NCI-H345 treated with DMSO at 0.1 percent for 48 hours (cell line): ENCODE measurements at regions not wholly inside any gene's neighbourhood (a gene's known extent, or its start where the extent isn't known, plus 50 kb on each side); places are given as distances from the start of the nearest gene placed in this dataset.

ENCODE experiments used
- DNase-seq: peaks from one replicate; lab custom pipeline; 2025; ENCODE audit not compliant: unreplicated experiment; lab: John Stamatoyannopoulos, UW

- no peak for DNase-seq
Measured at GRCh38 chr13:97561182-97561581, 127.2 kb downstream of the RAP2A start.

- DNase-seq, result no peak
Measured at GRCh38 chr13:97562962-97563361, 129.0 kb downstream of the RAP2A start.

GRCh38 chr13:97564956-97565355 is 131.0 kb downstream of the RAP2A start:
- no peak for DNase-seq

DNA sequence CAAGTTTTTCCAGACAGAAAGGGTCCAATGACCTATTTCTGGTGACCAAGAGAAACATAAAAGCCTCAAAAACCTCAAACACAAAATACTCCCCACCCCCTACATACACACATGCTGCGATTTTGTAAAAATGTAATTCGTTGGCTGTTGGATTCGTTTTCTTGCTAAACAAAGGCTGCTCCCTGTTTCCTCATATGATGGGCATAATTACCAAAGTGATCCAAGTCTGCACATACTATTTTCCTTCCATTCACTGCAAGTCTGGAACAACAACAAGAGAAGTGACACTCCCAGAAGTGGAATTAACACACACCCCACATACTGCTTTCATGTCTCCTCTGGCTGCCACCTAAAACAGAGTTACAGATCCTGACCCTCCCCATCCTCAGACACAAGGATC is 131.9 kb downstream of the RAP2A start:
- no peak for DNase-seq

- DNase-seq, result no peak
Measured at GRCh38 chr13:97566907-97567306, 132.9 kb downstream of the RAP2A start.

DNA sequence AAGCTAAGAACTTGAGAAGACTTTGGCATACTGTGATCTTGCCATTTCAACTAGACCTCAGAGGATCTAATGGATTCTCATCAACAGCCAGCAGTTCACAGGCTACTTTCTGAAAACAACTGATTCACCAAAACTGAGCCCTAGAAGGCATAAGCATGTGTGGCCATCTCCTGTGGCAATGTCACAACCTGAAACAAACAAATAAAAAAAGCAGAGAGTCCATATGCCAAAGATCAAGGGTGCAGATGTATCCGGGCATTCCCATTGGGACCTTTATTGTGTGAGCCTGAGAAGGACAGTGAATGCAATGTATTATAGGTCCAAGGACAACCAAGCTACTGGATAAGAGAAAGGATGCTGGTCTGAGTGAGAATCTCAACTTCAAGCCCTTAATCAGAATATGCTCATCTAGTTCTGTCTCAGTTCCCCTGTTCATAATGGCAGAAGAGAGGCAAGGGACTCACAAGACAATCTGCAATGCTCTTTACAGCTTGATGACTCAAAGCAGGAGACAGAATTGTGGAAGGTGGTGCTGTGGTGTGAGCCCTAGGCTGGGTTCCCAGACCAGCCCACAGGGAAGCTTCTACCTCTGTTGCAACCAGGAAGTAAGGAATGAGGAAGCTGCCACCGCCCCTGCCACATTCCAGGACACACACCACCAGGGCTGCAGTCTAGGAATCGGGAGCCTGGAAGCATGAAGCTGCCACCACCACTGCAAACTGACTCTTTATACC is 133.7 kb downstream of the RAP2A start:
- DNase-seq, result no peak

DNA sequence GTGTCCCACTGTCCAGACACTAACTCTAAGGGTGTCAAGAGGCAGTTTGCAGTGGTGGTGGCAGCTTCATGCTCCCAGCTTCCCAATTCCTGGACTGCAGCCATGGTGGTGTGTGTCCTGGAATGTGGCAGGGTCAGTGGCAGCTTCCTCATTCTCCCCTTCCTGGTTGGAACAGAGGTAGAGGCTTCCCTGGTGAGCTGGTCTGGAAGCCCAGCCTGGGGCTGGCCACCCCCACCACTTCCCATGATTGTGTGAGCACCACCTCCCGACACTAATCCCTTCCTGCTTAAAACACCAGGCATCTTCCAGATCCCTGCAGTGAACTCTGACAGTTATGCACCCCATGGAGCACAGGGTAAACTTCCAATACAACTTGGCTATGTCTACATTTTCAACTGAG is 134.9 kb downstream of the RAP2A start:
- no peak for DNase-seq

GRCh38 chr13:97569841-97570240 is 135.9 kb downstream of the RAP2A start:
- DNase-seq, result no peak

GRCh38 chr13:97570442-97570841 is 136.5 kb downstream of the RAP2A start:
- no peak for DNase-seq

DNA sequence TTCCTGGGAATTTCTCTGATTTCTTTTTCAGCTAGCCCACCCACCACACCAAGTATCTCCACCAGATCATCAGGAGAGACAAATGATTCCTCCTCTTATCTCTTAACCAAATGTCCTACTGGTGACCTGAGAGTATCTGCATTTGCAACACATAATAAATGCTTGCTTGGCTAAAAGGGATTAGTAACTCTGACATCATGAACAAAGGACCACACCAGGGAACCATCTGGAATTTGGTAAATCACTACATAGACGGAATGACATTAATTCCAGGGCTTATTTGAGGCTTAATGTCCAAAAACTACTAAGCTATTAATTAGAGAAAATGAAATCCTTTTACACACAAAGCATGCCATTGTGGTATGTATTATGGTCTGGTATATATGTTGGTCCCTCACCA is 139.0 kb downstream of the RAP2A start:
- DNase-seq, result no peak

- DNase-seq, result no peak
Measured at GRCh38 chr13:97574926-97575325, 141.0 kb downstream of the RAP2A start.

DNA sequence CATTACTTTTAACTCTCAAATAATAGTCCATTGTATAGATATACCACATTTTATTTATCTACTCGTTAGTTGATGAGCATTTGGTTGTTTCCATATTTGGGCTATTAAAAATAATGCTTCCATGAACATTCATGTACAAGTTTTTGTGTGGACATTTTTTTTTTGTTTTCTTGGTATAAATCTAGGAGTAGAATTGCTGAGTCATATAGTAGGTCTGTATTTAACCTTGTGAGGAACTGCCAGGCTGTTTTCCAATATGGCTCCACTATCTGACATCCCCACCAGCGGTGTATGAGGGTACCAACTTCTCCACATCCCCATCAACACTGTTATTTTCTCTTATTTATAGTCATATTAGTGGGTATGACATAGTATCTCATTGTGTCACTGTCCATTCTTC is 143.1 kb downstream of the RAP2A start:
- no peak for DNase-seq

GRCh38 chr13:97582170-97582569 is 148.2 kb downstream of the RAP2A start:
- no peak for DNase-seq

- DNase-seq, result no peak
Measured at GRCh38 chr13:97583907-97584497, 150.0 kb downstream of the RAP2A start.

DNA sequence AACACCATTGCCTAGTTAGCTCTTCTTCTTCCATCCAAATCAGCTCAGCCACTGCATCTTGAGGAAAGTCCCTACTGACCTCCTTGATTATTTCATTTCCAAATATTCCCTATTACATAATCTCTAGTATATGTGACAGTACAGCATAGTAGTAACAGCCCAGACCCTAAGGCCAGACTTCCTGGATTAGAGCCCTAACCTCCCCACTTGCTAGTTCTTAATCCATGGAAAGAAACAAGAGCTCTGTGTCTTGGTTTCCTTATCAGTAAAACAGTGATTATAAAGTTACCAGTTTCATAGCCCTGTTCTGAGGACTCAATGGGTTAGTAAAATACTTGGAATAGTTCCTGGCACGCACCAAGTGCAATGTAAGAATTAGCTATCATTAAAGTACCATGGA is 153.0 kb downstream of the RAP2A start:
- no peak for DNase-seq

DNA sequence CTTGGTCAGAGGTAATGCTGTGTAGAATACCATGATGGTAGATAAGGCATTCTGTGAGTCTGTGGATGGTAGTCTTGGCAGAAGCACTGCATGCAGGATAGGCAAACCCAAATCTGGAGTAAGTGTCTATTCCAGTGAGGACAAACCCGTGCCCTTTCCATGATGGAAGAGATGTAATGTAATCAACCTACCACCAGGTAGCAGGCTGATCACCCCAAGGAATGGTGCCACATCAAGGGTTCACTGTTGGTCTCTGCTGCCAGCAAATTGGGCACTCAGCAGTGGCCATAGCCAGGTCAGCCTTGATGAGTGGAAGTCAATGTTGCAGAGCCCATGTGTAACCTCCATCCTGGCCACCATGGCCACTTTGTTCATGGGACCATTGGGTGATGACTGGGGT is 155.0 kb downstream of the RAP2A start:
- DNase-seq, result no peak

GRCh38 chr13:97600458-97601075 is 166.6 kb downstream of the RAP2A start:
- DNase-seq, result peak; percentile 67

- no peak for DNase-seq
Measured at GRCh38 chr13:97615266-97615665, 181.3 kb downstream of the RAP2A start.

GRCh38 chr13:97616385-97616784 is 182.4 kb downstream of the RAP2A start:
- DNase-seq, result no peak

DNA sequence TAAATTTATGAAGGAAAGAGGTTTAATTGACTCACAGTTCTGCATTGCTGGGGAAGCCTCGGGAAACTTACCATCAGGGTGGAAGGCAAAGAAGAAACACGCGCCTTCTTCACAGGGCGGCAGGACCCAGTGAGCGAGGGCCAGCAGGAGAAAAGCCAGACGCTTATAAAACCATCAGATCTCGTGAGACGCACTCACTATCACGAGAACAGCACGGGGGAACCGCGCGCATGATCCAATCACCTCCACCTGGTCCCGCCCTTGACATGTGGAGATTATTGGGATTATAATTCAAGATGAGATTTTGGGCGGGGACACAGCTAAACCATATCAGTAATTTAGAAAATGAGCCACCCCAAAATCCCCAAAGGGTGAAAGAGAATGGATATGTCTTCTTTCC is 187.1 kb downstream of the RAP2A start:
- DNase-seq, result no peak

DNA sequence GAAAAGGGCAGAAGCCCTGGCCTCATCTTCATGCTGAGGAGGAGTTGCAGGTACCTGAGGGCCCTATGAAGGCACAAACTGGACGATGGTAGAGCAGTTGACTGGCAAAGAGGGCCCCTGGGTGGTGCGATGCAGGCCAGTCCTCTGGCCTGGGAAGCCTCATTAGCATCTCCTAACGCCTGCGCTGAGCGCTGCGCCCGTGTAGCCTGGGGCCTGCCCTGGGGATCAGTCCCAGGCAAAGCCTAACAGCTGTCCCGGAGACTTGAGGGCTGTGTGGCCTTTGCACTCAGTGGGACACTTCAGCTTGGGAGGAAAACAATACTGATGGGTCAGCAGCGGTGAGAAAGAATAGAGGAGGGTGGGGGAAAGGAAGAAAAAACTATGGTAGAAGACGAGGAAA is 187.7 kb downstream of the RAP2A start:
- DNase-seq, result no peak

DNA sequence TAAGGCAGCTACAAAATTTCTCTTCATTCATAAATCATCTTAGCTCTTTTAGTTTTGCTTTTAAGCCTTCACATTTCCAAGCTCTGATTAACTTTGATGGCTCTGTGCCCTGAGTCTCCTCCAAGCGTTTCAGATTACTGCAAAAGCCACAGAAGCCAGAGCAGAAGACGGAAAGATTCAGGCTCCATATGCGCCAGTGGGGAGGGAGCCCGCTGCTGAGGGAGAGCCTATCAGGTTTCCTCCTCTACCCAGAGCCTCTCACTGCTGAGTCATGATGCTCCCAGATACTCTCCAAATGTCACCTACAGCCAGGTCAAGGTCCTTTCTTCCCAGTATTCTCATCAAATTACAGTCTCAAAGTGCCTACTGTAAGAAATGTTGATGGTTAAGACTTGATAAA is 193.6 kb downstream of the RAP2A start:
- DNase-seq, result no peak
